Activated T-cell treated with anti-CD3 and anti-CD28 coated beads, Interleukin-2, amount 50 U/mL, for 1 hour (primary cell): ENCODE measurements at regions not wholly inside any gene's neighbourhood (a gene's known extent, or its start where the extent isn't known, plus 50 kb on each side); places are given as distances from the start of the nearest gene placed in this dataset.
"Not testable (repeated sequence)": the region's sequence is repeated elsewhere in the genome, so short reads cannot be mapped to it uniquely, and the experiment has no call there.

Source experiments
- DNase-seq: peaks from one replicate; pipeline ENCODE4 v3.0.0-alpha.2; 2020

DNA sequence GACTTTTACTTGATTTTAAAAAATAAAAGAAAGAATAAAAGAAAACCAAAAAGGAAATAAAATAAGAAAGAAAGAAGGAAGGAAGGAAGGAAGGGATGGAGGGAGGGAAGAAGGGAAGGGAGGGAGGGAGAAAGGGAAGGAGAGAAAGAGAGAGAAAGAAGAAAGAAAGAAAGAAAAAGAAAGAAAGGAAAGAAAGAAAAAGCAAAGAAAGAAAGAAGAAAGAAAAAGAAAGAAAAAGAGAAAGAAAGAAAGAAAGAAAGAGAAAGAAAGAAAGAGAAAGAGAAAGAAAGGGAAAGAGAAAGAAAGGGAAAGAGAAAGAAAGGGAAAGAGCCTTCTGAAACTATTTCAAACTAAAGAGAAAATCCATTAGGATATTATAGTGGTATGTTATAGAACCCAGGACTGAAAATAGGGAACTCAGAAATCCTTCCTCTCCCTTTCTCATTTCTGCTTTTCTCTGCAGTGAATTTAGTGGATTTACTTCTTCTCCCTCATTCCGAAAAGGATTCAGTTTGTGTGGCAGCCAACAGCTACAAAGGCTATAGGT lies 414.7 kb upstream of the CCNG1 start:
- DNase-seq = no peak

DNA sequence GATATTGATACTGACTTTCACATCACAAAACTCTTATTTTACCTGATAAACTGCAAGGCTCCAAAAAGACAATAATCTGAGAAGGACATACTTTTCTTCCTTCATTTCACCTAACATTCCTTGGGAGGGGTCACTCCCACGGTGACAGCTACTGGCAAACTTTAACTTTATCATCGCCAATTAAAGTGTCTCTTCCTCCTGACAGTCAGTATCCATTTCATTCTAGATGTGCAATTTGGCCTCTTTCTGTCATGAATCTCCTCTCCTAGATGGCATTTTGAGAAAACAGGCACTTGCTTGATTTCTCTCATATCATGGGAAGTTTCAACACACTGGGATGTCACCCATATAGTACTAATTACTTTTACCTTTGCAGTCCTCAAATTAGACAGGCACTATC lies 413.5 kb upstream of the CCNG1 start:
- no peak for DNase-seq

GRCh38 chr5:163024936-163025335 lies 412.5 kb upstream of the CCNG1 start:
- no peak for DNase-seq

GRCh38 chr5:163033656-163034055 lies 403.7 kb upstream of the CCNG1 start:
- DNase-seq = no peak

DNA sequence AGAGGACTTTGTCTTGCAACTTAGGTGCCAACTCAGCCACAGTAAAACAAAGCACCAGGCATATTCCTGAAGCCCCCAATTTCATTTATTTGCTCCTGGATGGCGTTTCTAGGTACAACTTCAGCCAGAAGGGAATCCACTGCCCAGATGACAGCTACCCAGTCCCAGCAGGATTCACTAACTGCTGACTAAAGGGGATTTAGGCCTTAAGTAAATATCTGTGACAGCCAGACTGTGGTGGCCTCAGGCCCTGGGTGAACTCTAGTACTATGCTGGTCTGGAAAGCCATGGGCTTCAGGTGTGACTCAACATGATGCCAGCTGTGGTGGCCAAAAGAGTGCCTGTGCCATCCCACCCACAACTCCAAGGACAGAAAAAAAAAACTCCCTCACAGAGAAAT lies 396.1 kb upstream of the CCNG1 start:
- DNase-seq = no peak

GRCh38 chr5:163079618-163080017 lies 357.8 kb upstream of the CCNG1 start:
- DNase-seq = no peak

GRCh38 chr5:163089230-163089629 lies 348.2 kb upstream of the CCNG1 start:
- no peak for DNase-seq

- DNase-seq = no peak
Measured at GRCh38 chr5:163089926-163090325, 347.5 kb upstream of the CCNG1 start.

- no peak for DNase-seq
Measured at GRCh38 chr5:163094492-163095180, 342.8 kb upstream of the CCNG1 start.

DNA sequence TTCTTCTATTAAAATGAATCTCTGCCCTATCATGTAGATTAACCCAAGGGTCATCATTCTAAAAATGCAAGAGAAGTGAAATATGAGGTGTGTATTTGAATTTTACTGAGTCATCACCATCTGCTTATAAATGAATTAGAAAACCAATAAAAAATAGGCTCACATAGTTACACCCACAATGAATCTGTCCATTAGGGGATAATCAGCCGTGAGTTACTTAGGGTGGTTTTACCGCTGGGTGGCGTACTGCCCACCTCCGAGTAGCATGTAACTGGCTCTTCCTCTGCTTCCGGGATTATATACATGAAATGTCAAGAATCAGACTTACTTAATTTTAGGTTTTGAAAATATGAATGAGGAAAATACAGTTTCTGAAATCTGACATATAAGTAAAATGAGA lies 332.9 kb upstream of the CCNG1 start:
- DNase-seq = no peak

- no peak for DNase-seq
Measured at GRCh38 chr5:163105456-163105855, 331.9 kb upstream of the CCNG1 start.

DNA sequence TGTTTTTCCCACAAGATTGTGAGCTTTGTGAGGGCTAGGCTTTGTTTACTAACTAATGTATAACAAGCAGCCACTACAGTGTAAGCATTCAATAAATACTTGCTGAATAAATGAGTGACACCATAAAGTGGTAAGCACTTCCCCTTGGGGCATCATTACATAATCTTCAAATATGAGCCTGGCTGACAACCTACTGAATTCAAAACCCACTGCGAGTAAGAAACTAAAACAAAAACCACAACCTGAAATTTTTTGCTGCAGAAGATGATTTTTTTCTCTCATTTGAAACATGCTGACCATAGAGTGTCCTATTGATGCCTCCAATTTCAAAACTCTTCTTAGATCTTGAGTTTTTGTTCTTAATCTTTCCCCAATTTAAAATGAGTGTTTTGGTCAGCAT lies 331.3 kb upstream of the CCNG1 start:
- no peak for DNase-seq

DNA sequence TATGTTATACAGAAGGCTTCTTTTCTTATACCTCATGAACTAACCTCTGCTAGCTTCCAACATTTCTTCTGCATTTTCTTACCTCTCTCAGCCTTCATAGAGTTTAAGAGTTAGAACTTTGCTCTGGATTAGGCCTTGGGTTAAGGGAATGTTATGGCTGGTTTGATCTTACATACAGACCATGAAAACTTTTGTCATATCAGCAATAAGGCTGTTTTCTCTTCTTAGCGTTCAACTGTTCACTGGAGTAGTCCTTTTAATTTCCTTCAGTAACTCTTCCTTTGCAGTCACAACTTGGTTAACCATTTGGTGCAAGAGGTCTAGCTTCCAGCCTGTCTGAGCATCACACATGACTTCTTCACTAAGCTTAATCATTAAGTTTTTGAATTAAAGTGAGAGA lies 329.0 kb upstream of the CCNG1 start:
- DNase-seq = no peak

DNA sequence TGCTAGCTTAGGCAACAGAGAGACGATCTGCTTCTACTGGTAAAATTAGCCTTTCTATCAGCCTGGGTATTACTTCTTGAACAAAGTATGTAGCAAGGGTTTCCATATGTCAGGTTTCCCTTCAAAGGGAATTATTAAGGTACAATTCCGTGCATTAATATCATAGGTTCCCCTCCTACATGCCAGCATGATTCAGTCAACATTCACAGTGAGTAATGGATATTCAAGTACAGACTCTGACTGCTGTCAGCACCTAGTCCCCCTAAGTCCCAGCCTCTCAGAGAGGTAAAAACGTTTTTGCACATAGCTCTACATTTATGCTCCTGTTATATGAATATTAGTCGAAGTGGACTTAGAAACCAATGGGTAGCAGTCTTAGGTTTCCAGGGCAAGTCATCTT lies 322.4 kb upstream of the CCNG1 start:
- no peak for DNase-seq

DNA sequence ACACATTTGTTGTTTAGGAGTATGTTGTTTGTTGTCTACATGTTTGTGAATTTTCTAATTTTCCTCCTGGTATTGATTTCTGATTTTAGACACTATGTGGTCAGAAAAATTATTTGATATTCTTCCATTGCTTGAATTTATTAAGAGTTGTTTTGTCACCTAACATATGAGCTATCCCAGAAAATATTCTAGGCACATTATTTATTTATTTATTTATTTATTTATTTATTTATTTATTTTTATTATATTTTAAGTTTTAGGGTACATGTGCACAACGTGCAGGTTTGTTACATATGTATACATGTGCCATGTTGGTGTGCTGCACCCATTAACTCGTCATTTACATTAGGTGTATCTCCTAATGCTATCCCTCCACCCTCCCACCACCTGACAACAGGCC lies 320.8 kb upstream of the CCNG1 start:
- DNase-seq = not testable (repeated sequence)

GRCh38 chr5:163134061-163134460 lies 303.3 kb upstream of the CCNG1 start:
- no peak for DNase-seq

DNA sequence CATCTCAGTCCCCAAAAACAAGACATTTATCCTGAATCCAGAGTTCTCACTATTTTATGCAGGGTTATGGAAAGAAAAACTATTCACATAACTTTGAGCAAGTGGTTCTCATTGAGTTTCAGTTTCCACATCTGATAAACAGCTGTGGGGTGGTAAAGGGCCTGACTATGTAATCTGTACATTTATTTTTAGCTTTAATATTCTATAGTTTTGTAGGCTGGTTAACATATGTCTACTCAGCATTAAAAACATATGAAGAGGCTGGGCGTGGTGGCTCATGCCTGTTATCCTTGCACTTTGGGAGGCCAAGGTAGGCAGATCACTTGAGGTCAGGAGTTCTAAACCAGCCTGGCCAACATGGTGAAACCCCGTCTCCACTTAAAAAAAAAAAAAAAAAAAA lies 301.5 kb upstream of the CCNG1 start:
- DNase-seq = no peak

DNA sequence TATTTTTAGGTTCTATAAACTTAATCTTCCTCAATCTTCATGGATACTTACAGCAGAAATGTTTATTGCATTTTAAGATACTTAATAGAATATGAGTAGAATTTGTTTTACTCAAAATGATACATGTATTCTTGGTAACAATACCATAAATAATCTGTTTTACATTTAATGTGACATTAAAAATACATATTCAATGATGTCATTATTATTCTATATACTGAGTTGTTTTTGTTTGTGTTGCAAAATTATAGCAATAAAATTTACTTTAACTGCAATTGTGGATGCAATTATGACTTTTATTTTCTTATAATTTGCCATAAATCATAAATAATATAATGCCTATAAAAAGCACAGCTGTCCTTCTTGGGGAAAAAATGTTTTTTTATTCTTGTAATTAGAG lies 275.9 kb upstream of the CCNG1 start:
- DNase-seq = no peak

GRCh38 chr5:163162645-163163044 lies 274.8 kb upstream of the CCNG1 start:
- no peak for DNase-seq

GRCh38 chr5:163163858-163164257 lies 273.5 kb upstream of the CCNG1 start:
- DNase-seq = no peak

GRCh38 chr5:163165277-163165676 lies 272.1 kb upstream of the CCNG1 start:
- no peak for DNase-seq

DNA sequence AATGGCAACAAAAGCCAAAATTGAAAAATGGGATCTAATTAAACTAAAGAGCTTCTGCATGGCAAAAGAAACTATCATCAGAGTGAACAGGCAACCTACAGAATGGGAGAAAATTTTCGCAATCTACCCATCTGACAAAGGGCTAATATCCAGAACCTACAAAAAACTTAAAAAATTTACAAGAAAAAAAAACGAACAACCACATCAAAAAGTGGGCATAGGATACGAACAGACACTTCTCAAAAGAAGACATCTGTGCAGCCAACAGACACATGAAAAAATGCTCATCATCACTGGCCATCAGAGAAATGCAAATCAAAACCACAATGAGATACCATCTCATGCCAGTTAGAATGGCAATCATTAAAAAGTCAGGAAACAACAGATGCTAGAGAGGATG lies 267.2 kb upstream of the CCNG1 start:
- DNase-seq = not testable (repeated sequence)

- DNase-seq = no peak
Measured at GRCh38 chr5:163172540-163173338, 264.7 kb upstream of the CCNG1 start.

DNA sequence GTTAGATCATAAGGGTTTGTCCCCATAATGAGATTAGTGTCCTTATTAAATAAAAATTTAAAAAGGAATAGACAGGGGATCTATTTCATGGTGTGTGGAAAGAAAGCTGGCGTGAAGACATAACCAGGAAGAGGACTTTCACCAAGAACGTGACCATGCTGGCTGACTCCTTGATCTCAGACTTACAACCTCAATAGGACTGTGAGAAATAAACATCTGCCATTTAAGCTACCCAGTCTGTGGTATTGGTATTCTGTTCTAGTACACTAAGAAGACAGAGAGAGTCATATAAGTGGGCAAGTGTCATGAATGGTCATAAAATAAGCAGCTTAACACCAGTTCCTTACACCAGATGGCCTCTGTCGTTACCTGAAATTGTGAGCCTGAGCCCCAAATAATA lies 259.4 kb upstream of the CCNG1 start:
- no peak for DNase-seq
